Adrenal gland (tissue), 5 donors: ENCODE measurements at regions not wholly inside any gene's neighbourhood (a gene's known extent, or its start where the extent isn't known, plus 50 kb on each side); places are given as distances from the start of the nearest gene placed in this dataset.

Experiments
- CTCF ChIP-seq, 6 experiments: fragments of 450-650 bp in 4 of 6; fragments of 200-600 bp in 2 of 6; sonication (generic) in 1 of 6; IDR thresholded peaks; 1 replicate in 5 of 6; 2 replicates in 1 of 6; pipeline versions ENCODE4 v1.5.1 to v1.8.0; 2016 to 2021; ENCODE audit warnings: antibody characterized with exemption in 6 of 6, mild to moderate bottlenecking in 2 of 6, moderate library complexity in 1 of 6
- POLR2A ChIP-seq, 2 donors: fragments of 450-650 bp; IDR thresholded peaks; one replicate each; pipeline ENCODE4 v1.6.1; 2017; ENCODE audit warnings: antibody characterized with exemption in 2 of 2, mild to moderate bottlenecking in 2 of 2, moderate library complexity in 1 of 2
- donor health status: DM: no; HTN: no; CAD: no.

GRCh38 chr5:117131048-117131679 lies 556.5 kb upstream of the SEMA6A start:
- TF ChIP-seq POLR2A (IDR thresholded peaks at IDR 0.05) (no peak), CTCF (IDR thresholded peaks at IDR 0.05) (no peak)
